B cell (primary cell): ENCODE measurements at regions not wholly inside any gene's neighbourhood (a gene's known extent, or its start where the extent isn't known, plus 50 kb on each side); places are given as distances from the start of the nearest gene placed in this dataset.

Experiments used
- ATAC-seq: fragments of 200-7000 bp; cut with Tn5 transposase; one replicate; pipeline ENCODE4 v1.10.0; 2021; ENCODE audit warnings: low read depth, mild to moderate bottlenecking, moderate number of reproducible peaks, moderate library complexity
- CTCF ChIA-PET: fragments of 350-600 bp; sonication (Branson Sonifier 250); formaldehyde crosslinking; loops from one replicate; lab custom pipeline; 2021; ENCODE audit warnings: antibody characterized with exemption, inconsistent platforms; lab: Charles Lee
- POLR2A ChIA-PET: fragments of 350-600 bp; sonication (Branson Sonifier 250); formaldehyde crosslinking; loops from one replicate; lab custom pipeline; 2021; ENCODE audit warnings: antibody characterized with exemption; lab: Charles Lee
- DNase-seq: peaks from one replicate; pipeline ENCODE4 v3.0.0; 2013
- H2AFZ ChIP-seq: 2 replicates; pipeline ENCODE4 v1.6.1; 2012; ENCODE audit warnings: mild to moderate bottlenecking, low read depth, low read length; ENCODE audit not compliant: insufficient read depth, poor library complexity, severe bottlenecking
- H3K27ac ChIP-seq, 2 donors: 1 replicate in 1 of 2; 2 replicates in 1 of 2; pipeline ENCODE4 v1.5.1; 2012 to 2013; ENCODE audit warnings: low read length in 2 of 2, mild to moderate bottlenecking in 2 of 2, moderate library complexity in 1 of 2
- H3K27me3 ChIP-seq, 4 experiments: fragments of 200-600 bp in 1 of 4; sonication (generic) in 1 of 4; replicated peaks in 1 of 4; 1 replicate in 2 of 4; 2 replicates in 2 of 4; pipeline versions ENCODE4 v1.6.1 to v1.7.0; 2013 to 2016; ENCODE audit warnings: low read length in 3 of 4, mild to moderate bottlenecking in 2 of 4, mixed read lengths in 1 of 4, moderate library complexity in 1 of 4; ENCODE audit not compliant: insufficient read depth in 4 of 4, control insufficient read depth in 3 of 4; ENCODE audit errors: control extremely low read depth in 1 of 4
- H3K36me3 ChIP-seq, 2 experiments: replicated peaks in 1 of 2; 1 replicate in 1 of 2; 2 replicates in 1 of 2; pipeline versions ENCODE4 v1.6.1 to v1.7.1; 2013; ENCODE audit warnings: low read length in 1 of 2; ENCODE audit not compliant: insufficient read depth in 2 of 2, control insufficient read depth in 1 of 2; ENCODE audit errors: control extremely low read depth in 1 of 2, extremely low read depth in 1 of 2
- H3K4me1 ChIP-seq, 2 donors: fragments of 200-600 bp in 1 of 2; sonication (generic) in 1 of 2; 1 replicate in 1 of 2; 2 replicates in 1 of 2; pipeline versions ENCODE4 v1.5.1 to v1.6.1; 2013 to 2017; ENCODE audit warnings: low read length in 2 of 2; ENCODE audit not compliant: control insufficient read depth in 2 of 2, insufficient read depth in 2 of 2
- H3K4me2 ChIP-seq: replicated peaks from 2 replicates; pipeline ENCODE3; 2012; ENCODE audit warnings: mild to moderate bottlenecking, low read depth, low read length; ENCODE audit not compliant: poor library complexity, severe bottlenecking
- H3K4me3 ChIP-seq, 5 experiments: fragments of 200-600 bp in 1 of 5; sonication (generic) in 1 of 5; 1 replicate in 3 of 5; 2 replicates in 2 of 5; pipeline versions ENCODE4 v1.5.1 to v1.7.0; 2011 to 2016; ENCODE audit warnings: low read length in 4 of 5, mild to moderate bottlenecking in 4 of 5, low read depth in 2 of 5, control low read depth in 1 of 5, moderate library complexity in 1 of 5; ENCODE audit not compliant: insufficient read depth in 1 of 5; ENCODE audit errors: control extremely low read depth in 1 of 5, extremely low read depth in 1 of 5
- H3K79me2 ChIP-seq: fragments of 200-600 bp; sonication (generic); one replicate; pipeline ENCODE4 v1.6.0; 2016; ENCODE audit warnings: low read length; ENCODE audit not compliant: control insufficient read depth, insufficient read depth
- H3K9ac ChIP-seq: fragments of 200-600 bp; sonication (generic); 2 replicates; pipeline ENCODE4 v1.6.1; 2017; ENCODE audit warnings: mild to moderate bottlenecking, low read length, moderate library complexity
- H3K9me3 ChIP-seq, 3 donors: one replicate each; pipeline versions ENCODE4 v1.6.1 to v1.7.1; 2013; ENCODE audit warnings: low read length in 2 of 3; ENCODE audit not compliant: control insufficient read depth in 2 of 3, insufficient read depth in 1 of 3; ENCODE audit errors: control extremely low read depth in 1 of 3
- H4K20me1 ChIP-seq: 2 replicates; pipeline ENCODE4 v1.6.0; 2012; ENCODE audit warnings: mild to moderate bottlenecking, low read length; ENCODE audit not compliant: insufficient read depth, control insufficient read depth, poor library complexity, severe bottlenecking
- H3K27ac Mint-ChIP-seq: one replicate; pipeline ENCODE4 v1.8.0; 2021; ENCODE audit warnings: mixed read lengths
- H3K27me3 Mint-ChIP-seq: one replicate; pipeline ENCODE4 v1.8.0; 2021; ENCODE audit warnings: mixed read lengths
- H3K4me1 Mint-ChIP-seq: one replicate; pipeline ENCODE4 v1.8.0; 2021; ENCODE audit warnings: mixed read lengths
- H3K4me3 Mint-ChIP-seq: one replicate; pipeline ENCODE4 v1.8.0; 2021; ENCODE audit warnings: mixed read lengths
- H3K9me3 Mint-ChIP-seq: one replicate; pipeline ENCODE4 v1.8.0; 2022; ENCODE audit warnings: mixed read lengths; ENCODE audit not compliant: insufficient read depth
- CTCF ChIP-seq: fragments of 200-600 bp; IDR thresholded peaks from one replicate; pipeline ENCODE4 v1.8.0; 2022; ENCODE audit warnings: antibody characterized with exemption, mild to moderate bottlenecking
- EZH2 ChIP-seq: IDR thresholded peaks from 2 replicates; pipeline ENCODE4 v1.6.1; 2012; ENCODE audit warnings: borderline replicate concordance, low read depth, mild to moderate bottlenecking, moderate library complexity, low read length; ENCODE audit not compliant: insufficient read depth, poor library complexity, severe bottlenecking
- WGBS: methylation state at CpG from one replicate; pipeline ENCODE4 v1.1.5; 2013; ENCODE audit warnings: missing lambda C conversion rate; ENCODE audit not compliant: insufficient coverage; 5-methylcytosine and 5-hydroxymethylcytosine counted together
- intact Hi-C: fragments of 100-400 bp; cut with micrococcal nuclease; formaldehyde crosslinking; loops from one replicate; pipeline ENCODE4 v1.10.0; 2022

GRCh38 chr22:46055181-46055875 lies 78.4 kb upstream of the WNT7B start:
- Mint-ChIP-seq H3K9me3 (no peaks in the 10 kb centered on the region), H3K27ac (peak overlapping the region; percentile 81), H3K4me3 (peak overlapping the region; percentile 59), H3K4me1 (peaks cover 61% of the 10 kb centered on the region), H3K27me3 (no peaks in the 10 kb centered on the region)
- 91% methylated on average over 11 of the region's 17 CpGs for WGBS
- Histone ChIP-seq H3K9ac (no peak overlapping the region), H3K79me2 (peaks cover 53% of the 10 kb centered on the region), H4K20me1 (no peaks in the 10 kb centered on the region), H3K4me2 (peak overlapping the region; percentile 81), H3K27ac (peak overlapping the region; percentile 71 to 89), H2AFZ (no peak overlapping the region), H3K27me3 (no peaks in the 10 kb centered on the region), H3K36me3 (no peaks in the 10 kb centered on the region), H3K4me1 (peaks cover 55 to 71% of the 10 kb centered on the region in 2 donors), H3K9me3 (no peaks in the 10 kb centered on the region), H3K4me3 (peak overlapping the region in 1 of 5 experiments; percentile 70)
- no peak for DNase-seq
- ChIA-PET POLR2A (interaction anchor here (2.3 to 4.4 kb wide), 3 partner anchors 11 to 18 kb away, joined by 11 to 55 read pairs (median 13); no protein-coding TSS in a partner anchor), CTCF (interaction anchor here (0.9 to 1.9 kb wide), 2 partner anchors 41 to 49 kb away, joined by 4 to 6 read pairs; no protein-coding TSS in a partner anchor)
- TF ChIP-seq CTCF = no peak
- TF ChIP-seq EZH2 = no peak
- no peak for ATAC-seq
- intact Hi-C loops = loop anchor here (5.0 kb wide), 2 partner anchors 43 to 62 kb away; no protein-coding TSS in a partner anchor

GRCh38 chr22:46055911-46056545 lies 79.1 kb upstream of the WNT7B start:
- peaks cover 49 to 67% of the 10 kb centered on the region in 2 donors for H3K4me1 ChIP-seq
- no peaks in the 10 kb centered on the region for H3K27me3 ChIP-seq
- H3K36me3 ChIP-seq = no peaks in the 10 kb centered on the region
- TF ChIP-seq CTCF (no peak), EZH2 (no peak)
- H2AFZ ChIP-seq = no peak overlapping the region
- 94% methylated on average over 16 of the region's 19 CpGs for WGBS
- ChIA-PET CTCF (interaction anchor here (1.1 to 1.9 kb wide), 2 partner anchors 50 kb away, joined by 3 to 6 read pairs; no protein-coding TSS in a partner anchor), POLR2A (interaction anchor here (1.4 to 2.3 kb wide), 2 partner anchors 11 to 19 kb away, joined by 5 to 13 read pairs; no protein-coding TSS in a partner anchor)
- ATAC-seq = no peak
- no peaks in the 10 kb centered on the region for H4K20me1 ChIP-seq
- Mint-ChIP-seq H3K27ac (peak overlapping the region; percentile 68), H3K4me3 (peak overlapping the region; percentile 7), H3K27me3 (no peaks in the 10 kb centered on the region), H3K9me3 (no peaks in the 10 kb centered on the region), H3K4me1 (peaks cover 61% of the 10 kb centered on the region)
- no peak overlapping the region for H3K4me3 ChIP-seq
- H3K9ac ChIP-seq = no peak overlapping the region
- intact Hi-C loops = loop anchor here (5.0 kb wide), 2 partner anchors 44 to 61 kb away; no protein-coding TSS in a partner anchor
- DNase-seq = no peak
- peaks cover 53% of the 10 kb centered on the region for H3K79me2 ChIP-seq
- no peak overlapping the region for H3K4me2 ChIP-seq
- peak overlapping the region; percentile 71 to 89 for H3K27ac ChIP-seq
- no peaks in the 10 kb centered on the region for H3K9me3 ChIP-seq
